Parathyroid adenoma (tissue), 2 donors: ENCODE measurements at regions not wholly inside any gene's neighbourhood (a gene's known extent, or its start where the extent isn't known, plus 50 kb on each side); places are given as distances from the start of the nearest gene placed in this dataset.

Source experiments
- H2AFZ ChIP-seq: fragments of 300-600 bp; sonication (generic); one replicate; pipeline ENCODE4 v1.7.0; 2017; ENCODE audit warnings: antibody characterized with exemption, mild to moderate bottlenecking
- H3K27ac ChIP-seq: fragments of 300-600 bp; sonication (generic); one replicate; pipeline ENCODE4 v1.7.0; 2017
- H3K27me3 ChIP-seq: fragments of 300-600 bp; sonication (generic); one replicate; pipeline ENCODE4 v1.7.0; 2017; ENCODE audit warnings: low read length; ENCODE audit not compliant: control insufficient read depth, insufficient read depth
- H3K36me3 ChIP-seq: fragments of 300-600 bp; sonication (generic); one replicate; pipeline ENCODE4 v1.7.0; 2017; ENCODE audit warnings: low read length; ENCODE audit not compliant: control insufficient read depth, insufficient read depth
- H3K4me1 ChIP-seq: fragments of 300-600 bp; sonication (generic); one replicate; pipeline ENCODE4 v1.7.0; 2017; ENCODE audit warnings: control low read depth
- H3K4me2 ChIP-seq: fragments of 300-600 bp; sonication (generic); one replicate; pipeline ENCODE4 v1.7.0; 2017; ENCODE audit warnings: low read length
- H3K4me3 ChIP-seq: fragments of 300-600 bp; sonication (generic); one replicate; pipeline ENCODE4 v1.7.0; 2017; ENCODE audit warnings: low read depth, low read length
- H3K79me2 ChIP-seq: fragments of 300-600 bp; sonication (generic); one replicate; pipeline ENCODE4 v1.7.0; 2017; ENCODE audit warnings: control low read depth
- H3K9ac ChIP-seq: fragments of 300-600 bp; sonication (generic); one replicate; pipeline ENCODE4 v1.7.0; 2017; ENCODE audit warnings: mild to moderate bottlenecking
- H3K9me3 ChIP-seq: fragments of 300-600 bp; sonication (generic); one replicate; pipeline ENCODE4 v1.7.0; 2017; ENCODE audit warnings: low read length; ENCODE audit not compliant: control insufficient read depth
- CTCF ChIP-seq: fragments of 300-600 bp; sonication (generic); IDR thresholded peaks from one replicate; pipeline ENCODE4 v1.7.0; 2017; ENCODE audit warnings: antibody characterized with exemption, mild to moderate bottlenecking
- donor health status: primary hyperparathyroidism.

- Histone ChIP-seq H3K9me3 (no peaks in the 10 kb centered on the region), H3K4me2 (no peak overlapping the region), H3K4me1 (no peaks in the 10 kb centered on the region), H3K27ac (no peak overlapping the region), H2AFZ (no peak overlapping the region), H3K79me2 (no peaks in the 10 kb centered on the region), H3K36me3 (no peaks in the 10 kb centered on the region), H3K4me3 (no peak overlapping the region), H3K9ac (no peak overlapping the region), H3K27me3 (no peaks in the 10 kb centered on the region)
- TF ChIP-seq CTCF, result no peak
Measured at GRCh38 chr1:90650401-90650800, 66.7 kb downstream of the BARHL2 start.

GRCh38 chr1:90640325-90640724 lies 76.8 kb downstream of the BARHL2 start:
- H3K4me1 ChIP-seq, result no peaks in the 10 kb centered on the region
- no peak for TF ChIP-seq CTCF
- no peak overlapping the region for H3K9ac ChIP-seq
- no peaks in the 10 kb centered on the region for H3K36me3 ChIP-seq
- H3K9me3 ChIP-seq, result no peaks in the 10 kb centered on the region
- no peak overlapping the region for H3K4me2 ChIP-seq
- no peak overlapping the region for H2AFZ ChIP-seq
- no peak overlapping the region for H3K27ac ChIP-seq
- H3K79me2 ChIP-seq, result no peaks in the 10 kb centered on the region
- H3K27me3 ChIP-seq, result no peaks in the 10 kb centered on the region
- H3K4me3 ChIP-seq, result no peak overlapping the region

- no peak overlapping the region for H3K4me3 ChIP-seq
- no peaks in the 10 kb centered on the region for H3K79me2 ChIP-seq
- H3K9ac ChIP-seq, result no peak overlapping the region
- no peak overlapping the region for H3K27ac ChIP-seq
- TF ChIP-seq CTCF, result no peak
- H3K36me3 ChIP-seq, result no peaks in the 10 kb centered on the region
- H3K4me1 ChIP-seq, result no peaks in the 10 kb centered on the region
- no peaks in the 10 kb centered on the region for H3K27me3 ChIP-seq
- H3K4me2 ChIP-seq, result no peak overlapping the region
- H2AFZ ChIP-seq, result no peak overlapping the region
- H3K9me3 ChIP-seq, result no peaks in the 10 kb centered on the region
Measured at GRCh38 chr1:90622666-90623065, 94.4 kb downstream of the BARHL2 start.

- Histone ChIP-seq H3K4me1 (no peaks in the 10 kb centered on the region), H2AFZ (no peak overlapping the region)
Measured at GRCh38 chr1:90621986-90622385, 95.1 kb downstream of the BARHL2 start.

More at GRCh38 chr1:90621986-90622385, 95.1 kb downstream of the BARHL2 start:
- no peak overlapping the region for H3K27ac ChIP-seq
- TF ChIP-seq CTCF, result no peak
- H3K36me3 ChIP-seq, result no peaks in the 10 kb centered on the region
- H3K4me3 ChIP-seq, result no peak overlapping the region
- H3K4me2 ChIP-seq, result no peak overlapping the region
- no peaks in the 10 kb centered on the region for H3K9me3 ChIP-seq
- H3K79me2 ChIP-seq, result no peaks in the 10 kb centered on the region
- H3K9ac ChIP-seq, result no peak overlapping the region
- H3K27me3 ChIP-seq, result no peaks in the 10 kb centered on the region
